NCI-H345 treated with DMSO at 0.1 percent for 48 hours (cell line): ENCODE measurements at regions not wholly inside any gene's neighbourhood (a gene's known extent, or its start where the extent isn't known, plus 50 kb on each side); places are given as distances from the start of the nearest gene placed in this dataset.

Experiments used
- DNase-seq: peaks from one replicate; lab custom pipeline; 2025; ENCODE audit not compliant: unreplicated experiment; lab: John Stamatoyannopoulos, UW

DNA sequence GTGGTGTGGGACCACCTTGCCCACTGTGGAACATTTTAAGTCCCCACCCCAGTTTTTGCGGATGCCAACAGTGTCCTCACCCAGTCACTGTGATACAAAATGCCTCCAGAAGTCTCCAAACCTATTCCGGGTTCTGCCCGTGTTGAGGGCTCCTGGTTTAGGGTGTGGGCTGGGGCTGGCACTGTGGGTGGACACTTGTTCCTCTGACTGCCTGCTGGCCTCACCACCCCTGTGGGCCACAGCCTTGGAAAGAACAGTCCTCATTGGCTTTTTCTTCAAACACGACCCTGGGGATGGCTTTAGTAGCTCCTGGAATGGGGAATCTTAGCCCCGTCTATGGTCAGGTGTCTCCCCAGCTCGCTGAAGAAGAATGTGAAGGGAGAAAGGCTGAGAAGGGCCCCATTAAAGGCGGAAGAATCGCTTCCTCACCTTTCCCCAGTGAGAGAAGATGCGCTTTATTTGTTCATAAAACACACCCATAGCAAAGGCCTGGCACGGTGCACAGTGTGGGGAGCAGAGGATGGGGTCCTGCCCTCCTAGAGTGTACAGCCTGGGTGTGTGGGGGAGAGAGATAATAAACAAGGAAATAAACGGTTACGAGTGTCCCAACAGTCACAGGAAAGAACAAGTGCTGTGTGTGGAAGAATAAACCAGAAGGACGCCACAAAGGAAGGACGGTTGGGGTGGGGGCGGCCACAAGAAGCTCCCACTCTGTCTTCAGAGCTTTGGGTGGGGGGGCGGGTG, 56.3 kb upstream of the SLC22A11 start:
- no peak for DNase-seq

DNA sequence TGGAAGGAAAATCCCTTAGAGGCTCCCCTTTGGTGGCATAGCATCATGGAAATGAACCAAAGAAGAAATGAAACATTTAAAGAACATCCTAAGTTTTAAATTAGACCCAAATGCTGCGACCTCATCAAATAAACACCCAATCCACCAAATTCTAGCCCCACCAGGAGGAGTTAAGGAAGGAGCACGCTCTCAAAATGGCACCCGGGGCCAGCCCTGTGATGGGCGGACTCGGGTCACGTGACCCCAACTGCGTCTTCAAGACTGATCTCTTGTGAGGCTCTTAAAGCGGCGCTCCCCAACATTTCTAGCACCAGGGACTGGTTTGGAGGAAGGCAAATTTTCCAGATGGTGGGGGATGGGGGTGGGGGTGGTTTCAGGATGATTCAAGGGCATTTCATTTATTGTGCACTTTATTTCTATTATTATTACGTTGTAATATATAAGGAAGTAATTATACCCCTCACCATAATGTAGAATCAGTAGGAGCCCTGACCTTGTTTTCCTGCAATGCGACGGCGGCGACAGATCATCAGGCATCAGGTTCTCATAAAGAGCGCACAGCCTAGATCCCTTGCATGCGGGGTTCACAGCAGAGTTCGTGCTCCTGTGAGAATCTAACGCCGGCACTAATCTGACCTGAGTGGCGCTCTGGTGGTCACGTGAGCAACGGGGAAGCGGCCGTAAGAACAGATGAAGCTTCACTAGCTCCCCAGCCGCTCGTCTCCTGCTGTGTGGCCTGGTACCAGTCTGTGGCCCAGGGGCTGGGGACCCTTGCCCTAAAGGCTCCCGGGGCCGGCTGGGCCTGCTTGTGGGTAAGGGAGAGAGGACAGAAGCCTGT, 55.3 kb upstream of the SLC22A11 start:
- no peak for DNase-seq

GRCh38 chr11:64501500-64502427, 54.0 kb upstream of the SLC22A11 start:
- DNase-seq = no peak

DNA sequence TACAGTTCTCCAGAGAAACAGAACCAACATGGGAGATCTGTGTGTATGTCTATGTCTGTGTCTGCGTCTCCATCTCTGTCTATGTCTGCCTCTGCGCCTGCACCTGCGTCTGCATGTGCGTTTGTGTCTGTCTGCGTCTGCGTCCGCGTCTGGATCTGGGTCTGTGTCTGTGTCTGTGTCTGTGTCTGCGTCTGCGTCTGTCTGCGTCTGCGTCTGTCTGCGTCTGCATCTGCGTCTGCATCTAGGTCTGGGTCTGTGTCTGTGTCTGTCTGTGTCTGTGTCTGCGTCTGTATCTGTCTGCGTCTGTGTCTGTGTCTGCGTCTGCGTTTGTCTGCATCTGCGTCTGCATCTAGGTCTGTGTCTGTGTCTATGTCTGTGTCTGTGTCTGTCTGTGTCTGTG, 53.1 kb upstream of the SLC22A11 start:
- no peak for DNase-seq

GRCh38 chr11:64503186-64503753, 52.5 kb upstream of the SLC22A11 start:
- DNase-seq = no peak

DNA sequence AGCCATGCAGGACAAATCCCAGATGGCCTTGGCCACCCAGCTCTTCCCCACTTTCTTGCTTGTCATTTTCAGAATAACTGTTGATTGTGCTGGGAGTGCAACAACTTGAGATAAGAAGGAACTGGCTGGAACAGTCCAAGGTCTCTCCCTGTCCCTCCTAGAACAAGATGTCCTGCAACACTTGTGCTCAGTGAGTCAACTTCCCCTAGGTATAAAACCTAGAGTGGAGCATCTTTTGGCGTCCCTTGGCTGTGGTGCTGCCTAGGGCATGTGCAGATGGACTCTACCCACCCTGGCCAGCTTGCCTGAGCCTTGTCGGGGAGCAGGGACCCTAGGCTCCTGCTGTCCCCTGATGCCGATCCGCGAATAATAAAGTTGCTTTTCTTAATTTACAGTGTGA, 50.7 kb upstream of the SLC22A11 start:
- DNase-seq = no peak
